ENCODE measurements at regions not wholly inside any gene's neighbourhood (a gene's known extent, or its start where the extent isn't known, plus 50 kb on each side); places are given as distances from the start of the nearest gene placed in this dataset.

DNA sequence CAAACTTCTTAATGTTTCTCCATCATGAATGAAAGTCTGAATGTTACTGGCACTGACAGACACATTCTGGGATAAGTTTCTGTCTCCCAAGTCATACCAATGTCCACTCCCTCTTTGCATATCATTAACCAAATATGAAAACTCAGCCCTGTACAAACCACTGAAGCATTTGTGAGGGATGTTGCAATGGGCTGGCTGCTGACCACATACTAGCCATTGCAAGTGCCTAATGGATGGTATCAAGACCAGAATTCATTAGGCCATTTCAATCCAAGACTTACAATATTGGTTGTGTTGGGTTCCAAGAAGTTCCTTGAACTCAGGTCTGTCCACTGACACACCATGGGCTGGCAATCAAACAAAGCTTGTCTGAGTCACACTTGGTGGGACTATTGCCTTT is 73.8 kb downstream of the CBLN2 start:
- DNase-seq (ENCODE audit: extremely low read depth in 1 of 2, low read depth in 1 of 2) = no peak

DNA sequence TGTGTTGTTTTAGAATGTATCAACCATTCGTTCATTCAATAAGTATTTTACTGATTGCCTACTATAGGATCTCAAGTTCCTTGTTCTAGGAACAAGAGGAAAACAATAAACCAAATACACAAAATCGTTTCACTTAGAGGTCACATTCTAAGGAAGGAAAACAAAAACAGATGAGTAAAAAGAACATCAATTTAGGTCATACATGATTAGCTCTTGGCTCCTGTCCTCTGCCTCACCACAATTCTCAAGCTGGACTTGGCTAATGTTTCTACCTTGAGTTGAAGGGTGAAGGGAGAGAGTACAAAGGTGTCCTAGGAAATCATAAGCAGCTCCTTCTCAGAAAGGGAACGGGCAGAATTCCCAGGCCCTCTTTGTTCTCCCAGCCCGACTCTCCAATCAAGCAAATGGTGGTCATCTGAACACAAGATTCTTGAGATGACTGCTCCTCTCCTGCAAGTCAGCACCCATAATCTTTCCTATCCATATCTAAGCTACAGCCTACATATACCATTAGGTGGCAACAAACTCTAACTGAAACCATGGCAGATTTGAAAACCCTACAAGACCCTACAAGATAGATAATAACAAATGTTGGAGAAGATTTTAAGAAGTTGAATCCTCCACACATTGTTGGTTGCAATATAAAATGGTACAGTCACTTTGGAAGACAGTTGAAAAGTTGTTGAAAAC is 76.0 kb downstream of the CBLN2 start:
- no peak for DNase-seq (ENCODE audit: extremely low read depth in 1 of 2, low read depth in 1 of 2)

DNA sequence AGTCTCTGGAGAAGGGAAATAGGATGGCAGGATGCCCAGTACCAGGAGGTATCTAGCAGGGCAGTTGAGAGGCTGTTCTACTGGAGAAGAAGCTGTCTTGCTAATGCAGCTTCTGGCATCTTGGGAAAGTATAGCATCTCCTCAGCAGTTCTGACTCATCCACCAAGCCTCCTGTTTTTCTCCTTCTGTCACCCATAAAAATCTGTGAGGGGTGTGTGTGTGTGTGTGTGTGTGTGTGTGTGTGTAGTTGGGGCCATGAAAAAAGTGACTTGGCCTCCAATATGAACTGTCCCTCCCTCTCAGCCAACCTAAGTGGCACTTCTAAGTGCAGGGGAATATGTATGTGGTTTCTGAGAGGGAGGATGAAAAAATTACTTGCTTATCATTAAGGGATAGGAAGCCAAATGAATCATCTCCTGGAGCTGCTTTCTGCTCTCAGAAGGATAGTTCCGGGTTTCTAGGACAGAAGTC is 83.9 kb downstream of the CBLN2 start:
- DNase-seq (ENCODE audit: extremely low read depth in 1 of 2, low read depth in 1 of 2) = no peak

DNA sequence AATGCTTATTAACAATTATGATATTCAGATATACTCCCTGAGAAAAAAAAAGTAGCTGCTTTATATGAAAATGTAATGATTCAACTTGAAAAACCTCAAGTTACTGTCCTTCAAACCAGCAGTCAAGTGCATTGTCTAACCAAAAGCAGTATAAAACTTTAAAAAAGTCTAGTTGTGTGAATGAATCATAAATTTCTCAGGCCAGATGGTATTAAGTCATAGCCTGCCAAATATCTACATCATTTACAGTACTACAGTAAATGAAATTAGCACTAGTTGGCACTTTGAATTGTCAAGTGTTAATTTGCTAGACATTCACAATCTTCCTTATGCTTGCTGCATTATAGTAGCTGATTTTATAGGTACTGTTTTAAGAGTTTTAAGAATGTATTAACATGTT is 85.9 kb downstream of the CBLN2 start:
- no peak for DNase-seq (ENCODE audit: extremely low read depth in 1 of 2, low read depth in 1 of 2)

DNA sequence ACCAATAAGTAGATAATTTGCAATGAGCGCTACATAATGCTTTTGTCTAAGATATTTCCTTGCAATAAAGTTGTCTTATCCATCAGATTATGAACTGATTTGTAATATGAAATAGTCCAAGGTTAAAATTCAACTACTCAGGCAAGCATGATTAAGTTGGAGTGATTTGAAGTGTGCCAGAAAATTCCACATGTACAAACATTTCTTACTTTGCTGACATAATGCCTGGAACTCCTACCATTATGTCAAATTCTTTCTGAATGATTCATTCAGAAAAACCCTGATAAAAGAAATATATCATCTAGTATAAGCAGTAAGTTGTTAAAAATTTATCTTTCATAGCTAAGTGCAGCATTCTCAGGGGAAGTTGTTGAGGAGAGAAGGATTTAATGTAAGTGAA is 87.3 kb downstream of the CBLN2 start:
- no peak for DNase-seq (ENCODE audit: extremely low read depth in 1 of 2, low read depth in 1 of 2)

DNA sequence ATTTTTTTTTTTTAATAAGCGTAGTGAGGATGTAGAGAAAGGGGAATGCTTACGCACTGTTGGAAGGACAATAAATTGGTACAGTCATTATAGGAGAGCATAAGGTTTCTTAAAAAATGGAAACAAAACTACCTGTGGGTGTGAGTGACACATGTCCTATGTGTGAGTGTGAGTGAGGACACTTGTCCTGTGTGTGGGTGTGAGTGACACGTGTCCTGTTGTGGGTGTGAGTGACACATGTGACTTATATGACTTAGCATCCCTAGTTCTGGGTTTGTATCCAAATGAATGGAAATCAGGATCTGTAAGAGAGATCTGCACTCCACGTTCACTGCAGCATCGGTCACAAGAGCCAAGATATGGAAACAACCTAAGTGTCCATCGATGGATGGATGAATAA is 91.8 kb downstream of the CBLN2 start:
- DNase-seq (ENCODE audit: extremely low read depth in 1 of 2, low read depth in 1 of 2) = no peak

DNA sequence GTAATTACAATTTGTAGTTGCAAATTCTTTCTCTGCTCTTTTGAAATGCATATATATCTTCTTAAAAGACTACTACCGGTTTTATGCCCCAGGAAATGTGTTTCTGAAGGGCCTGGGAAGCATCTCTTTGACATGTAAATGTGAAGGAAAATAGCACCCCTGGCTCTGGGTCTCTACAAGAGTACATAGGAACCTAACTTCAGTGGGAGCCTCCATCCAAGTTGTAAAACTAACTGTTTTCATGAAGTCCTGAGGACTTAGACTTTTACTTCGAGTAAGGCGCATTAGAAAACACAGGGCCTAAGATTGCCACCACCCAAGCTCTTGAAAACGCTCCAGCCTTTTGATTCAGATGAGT is 99.4 kb downstream of the CBLN2 start:
- DNase-seq (ENCODE audit: extremely low read depth in 1 of 2, low read depth in 1 of 2) = no peak

DNA sequence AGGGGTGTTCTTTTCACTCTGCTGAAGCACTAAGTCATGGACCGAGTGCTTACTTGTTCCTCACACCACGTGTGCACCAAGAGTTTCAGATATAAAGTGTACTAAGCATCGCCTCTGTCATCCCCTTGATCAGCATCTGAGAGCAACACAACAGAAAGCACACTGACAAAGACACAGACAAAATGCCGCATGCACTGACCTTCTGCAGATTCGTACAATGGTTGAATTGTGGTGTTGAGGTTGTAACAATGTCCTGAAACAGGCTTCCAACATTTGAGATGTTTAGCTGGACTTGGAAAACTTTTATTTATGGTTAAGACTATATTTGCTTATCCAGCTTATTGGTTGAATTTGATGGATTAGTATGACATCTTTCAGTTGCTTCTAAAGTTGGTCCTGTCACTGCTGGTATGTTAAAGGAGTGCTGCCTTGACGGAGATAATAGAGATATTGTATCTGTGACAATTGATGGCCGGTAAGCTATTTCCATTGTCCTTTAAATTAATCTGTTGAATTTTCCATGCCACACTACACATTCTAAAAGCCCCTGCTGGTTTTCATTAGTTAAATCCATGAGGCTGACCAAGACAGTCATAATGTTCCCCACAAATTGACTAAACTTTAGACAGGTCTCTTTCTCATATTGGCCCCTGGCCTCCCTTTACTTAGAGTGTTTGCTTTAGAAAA is 99.9 kb downstream of the CBLN2 start:
- no peak for DNase-seq (ENCODE audit: extremely low read depth in 1 of 2, low read depth in 1 of 2)

DNA sequence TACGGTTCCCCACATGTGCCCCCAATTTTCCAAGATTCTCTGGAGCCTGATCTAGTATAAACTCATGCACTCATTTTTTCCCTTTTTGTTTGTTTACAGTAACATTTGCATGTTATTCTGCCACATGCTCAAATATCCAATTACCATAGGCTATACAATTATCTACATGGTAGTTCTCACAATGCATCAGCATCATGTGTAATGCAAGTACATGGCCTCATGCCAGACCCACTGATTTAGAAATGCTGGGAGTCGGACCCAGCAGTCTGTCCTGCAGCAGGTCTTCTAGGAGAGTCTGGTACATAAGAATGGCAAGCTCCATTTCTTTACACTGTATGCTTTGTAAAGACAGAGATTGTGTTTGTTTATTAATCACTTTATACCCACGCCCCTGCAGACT is 107.7 kb downstream of the CBLN2 start:
- DNase-seq (ENCODE audit: extremely low read depth in 1 of 2, low read depth in 1 of 2) = no peak

DNA sequence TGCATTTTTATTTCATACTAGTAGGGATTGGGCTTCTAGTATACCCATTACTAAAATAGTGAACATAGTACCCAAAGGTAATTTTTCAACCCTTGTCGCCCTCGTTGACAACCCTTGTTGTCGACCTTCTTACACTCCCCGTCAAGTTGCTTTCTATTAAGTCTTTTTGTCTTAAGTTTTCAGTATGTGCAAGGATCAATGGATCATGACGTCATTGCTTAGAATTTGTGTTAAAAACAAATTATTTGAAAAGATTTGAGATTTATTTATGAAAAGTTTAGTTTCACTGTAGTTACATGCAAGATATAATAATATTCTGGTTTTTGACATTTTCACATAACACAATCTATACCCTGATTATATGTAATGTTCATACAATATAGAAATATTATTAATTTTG is 110.4 kb downstream of the CBLN2 start:
- DNase-seq (ENCODE audit: extremely low read depth in 1 of 2, low read depth in 1 of 2) = no peak

DNA sequence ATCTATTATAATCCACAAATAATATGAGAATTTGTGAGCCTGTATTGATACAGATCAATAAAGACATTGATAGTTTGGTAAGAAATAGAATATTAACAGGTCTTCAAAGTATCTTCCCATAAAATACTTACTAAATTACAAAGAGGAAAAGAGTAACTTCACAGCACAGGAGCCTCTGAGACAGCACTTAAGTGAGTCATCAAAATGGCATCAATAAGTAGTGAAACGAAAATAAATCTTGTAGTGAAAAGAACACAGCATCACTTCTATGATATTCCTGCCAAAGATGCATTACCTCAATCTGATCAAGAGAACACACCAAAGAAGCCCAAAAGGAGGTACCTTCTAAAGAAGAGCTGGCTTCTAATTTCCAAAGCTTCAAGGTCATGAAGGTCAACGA is 116.4 kb downstream of the CBLN2 start:
- no peak for DNase-seq (ENCODE audit: extremely low read depth in 1 of 2, low read depth in 1 of 2)

DNA sequence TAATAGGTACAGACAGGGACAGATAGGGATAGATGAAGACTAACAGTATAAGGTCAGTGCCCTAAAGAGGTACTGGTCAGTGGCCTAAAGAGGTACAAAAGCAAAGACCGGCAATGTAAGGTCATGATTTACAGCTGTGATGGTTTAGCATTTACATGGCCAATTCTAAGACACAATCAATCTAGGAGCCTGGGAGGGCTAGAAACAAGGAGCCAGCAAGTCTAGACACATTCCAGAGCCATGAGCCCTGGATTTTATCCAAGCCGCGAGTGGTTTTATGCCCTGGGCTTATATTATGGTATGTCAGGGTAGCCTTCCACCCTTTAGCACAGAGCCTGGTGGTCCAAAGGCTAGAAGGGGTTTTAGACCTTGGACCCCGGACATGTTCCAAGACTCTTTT is 124.2 kb downstream of the CBLN2 start:
- no peak for DNase-seq (ENCODE audit: extremely low read depth in 1 of 2, low read depth in 1 of 2)

DNA sequence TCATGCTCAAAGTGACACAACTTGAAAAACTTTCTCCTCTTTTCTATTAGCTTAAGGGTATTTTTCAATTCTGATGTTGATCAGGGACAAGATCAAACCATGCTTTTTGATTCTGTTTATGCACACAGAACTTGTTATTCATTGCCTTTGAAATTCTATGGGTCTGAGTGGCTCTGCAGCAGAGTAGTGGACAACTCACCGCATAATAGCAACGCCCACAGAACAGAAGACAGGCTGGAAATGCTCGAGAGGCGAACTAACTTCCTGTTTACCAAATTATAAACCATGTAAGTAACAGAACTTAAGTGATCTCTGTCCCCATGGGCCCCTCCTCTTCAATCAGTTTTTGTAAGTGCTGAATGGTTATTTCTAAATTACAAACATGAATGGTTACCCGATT is 131.2 kb downstream of the CBLN2 start:
- DNase-seq (ENCODE audit: extremely low read depth in 1 of 2, low read depth in 1 of 2) = no peak

DNA sequence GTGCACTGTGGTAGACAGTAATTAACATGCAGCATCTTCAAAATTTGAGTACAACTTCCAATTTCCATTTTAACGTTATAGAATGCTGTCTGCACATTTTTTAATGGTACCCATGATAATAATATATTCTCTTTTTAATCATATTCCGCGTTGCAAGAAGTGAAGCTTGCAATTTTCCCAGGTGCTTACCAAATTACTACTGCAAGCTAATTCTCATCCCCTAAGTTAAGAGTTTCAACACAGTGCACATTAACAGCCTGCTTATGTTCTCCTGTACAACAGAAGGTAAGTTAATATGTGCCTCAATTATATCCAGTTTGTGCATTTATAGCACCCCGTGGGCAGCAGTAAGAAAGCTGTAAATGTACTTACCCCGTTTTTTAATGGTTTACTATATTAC is 132.9 kb downstream of the CBLN2 start:
- DNase-seq (ENCODE audit: extremely low read depth in 1 of 2, low read depth in 1 of 2) = no peak

DNA sequence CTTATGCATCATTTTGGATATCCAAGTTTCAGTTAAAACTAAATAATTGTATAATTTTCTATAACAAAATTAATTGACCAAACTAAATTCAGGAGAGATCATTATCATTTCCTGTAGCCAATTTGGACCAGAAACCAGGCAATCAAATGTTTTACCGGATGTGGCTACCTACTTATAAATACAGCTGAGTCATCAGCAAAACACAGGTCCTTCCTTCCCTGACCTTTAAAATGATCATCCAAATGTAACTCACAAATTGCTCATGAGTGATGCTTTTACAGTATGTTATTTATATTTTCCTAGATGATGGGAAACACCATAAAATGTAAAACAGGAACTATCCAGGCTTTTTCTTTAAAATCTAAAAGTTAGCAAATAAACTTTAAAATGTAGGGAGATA is 133.7 kb downstream of the CBLN2 start:
- no peak for DNase-seq (ENCODE audit: extremely low read depth in 1 of 2, low read depth in 1 of 2)

DNA sequence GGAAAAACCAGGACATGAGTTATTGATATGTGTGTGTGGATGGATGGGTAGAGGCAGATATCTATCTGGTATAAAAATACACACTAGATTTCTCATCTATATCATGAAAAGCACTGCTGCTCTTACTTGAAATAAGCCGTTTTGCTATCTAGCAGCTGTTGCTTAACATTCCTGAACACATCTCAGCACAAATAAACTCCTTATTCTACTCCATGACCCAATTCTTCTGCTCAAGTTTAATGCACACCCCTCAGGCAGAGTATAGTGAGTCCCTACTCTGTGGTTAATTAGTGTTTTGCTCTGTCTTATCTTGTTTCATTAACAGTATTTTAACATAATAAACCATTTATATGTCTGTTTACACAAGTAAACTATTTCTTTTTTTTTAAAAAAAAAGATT is 134.2 kb downstream of the CBLN2 start:
- no peak for DNase-seq (ENCODE audit: extremely low read depth in 1 of 2, low read depth in 1 of 2)

DNA sequence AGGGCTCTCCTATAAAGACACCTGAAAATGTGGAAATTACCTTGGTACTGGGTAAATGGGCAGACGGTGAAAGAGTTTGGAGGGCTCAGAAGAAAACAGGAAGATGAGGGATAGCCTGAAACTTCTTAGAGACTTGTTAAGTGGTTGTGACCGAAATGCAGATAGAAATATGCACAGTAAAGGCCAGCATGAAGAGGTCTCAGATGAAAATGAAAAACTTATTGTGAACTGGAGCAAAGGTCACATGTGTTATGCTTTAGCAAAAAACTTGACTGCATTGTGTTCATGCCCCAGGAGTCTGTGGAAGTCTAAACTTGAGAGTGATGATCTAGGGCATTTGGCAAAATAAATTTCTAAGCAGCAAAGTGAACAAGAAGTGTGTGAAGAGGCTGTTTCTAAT is 137.1 kb downstream of the CBLN2 start:
- no peak for DNase-seq (ENCODE audit: extremely low read depth in 1 of 2, low read depth in 1 of 2)

DNA sequence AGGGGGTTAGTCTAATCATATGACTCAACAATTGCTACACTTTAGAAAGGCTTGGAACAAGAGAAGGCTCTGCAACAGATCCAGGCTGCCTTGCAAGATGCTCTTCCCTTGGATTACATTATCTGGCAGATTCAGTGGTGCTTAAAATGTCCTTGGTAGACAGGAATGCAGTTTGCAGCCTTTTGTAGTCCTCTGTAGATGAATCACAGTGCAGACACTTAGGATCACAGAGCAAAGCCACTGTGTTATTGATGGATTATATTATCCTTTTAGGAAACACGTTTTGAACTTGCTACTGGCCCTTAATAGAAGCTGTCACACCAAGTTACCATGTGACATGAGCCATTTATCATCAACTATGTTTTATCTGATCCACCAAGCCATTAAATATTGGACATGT is 152.2 kb downstream of the CBLN2 start:
- DNase-seq (ENCODE audit: extremely low read depth in 1 of 2, low read depth in 1 of 2) = no peak

DNA sequence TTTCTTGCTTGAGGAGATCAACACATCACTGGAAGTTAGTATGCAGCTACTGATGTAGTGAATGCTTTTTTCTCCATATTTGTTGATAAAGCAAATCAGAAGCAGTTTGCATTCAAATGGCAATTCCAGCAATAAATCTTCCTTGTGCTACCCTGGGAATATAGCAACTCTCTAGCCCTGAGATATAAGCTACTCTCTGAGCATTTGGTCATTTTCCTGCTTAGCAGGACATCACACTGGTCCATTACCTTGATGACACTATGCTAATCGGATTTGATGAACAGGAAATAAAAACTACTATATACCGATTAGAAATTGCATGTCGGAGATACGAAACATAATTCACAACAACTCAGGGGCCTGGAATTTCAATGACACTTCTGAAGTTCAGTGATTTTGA is 152.7 kb downstream of the CBLN2 start:
- no peak for DNase-seq (ENCODE audit: extremely low read depth in 1 of 2, low read depth in 1 of 2)

DNA sequence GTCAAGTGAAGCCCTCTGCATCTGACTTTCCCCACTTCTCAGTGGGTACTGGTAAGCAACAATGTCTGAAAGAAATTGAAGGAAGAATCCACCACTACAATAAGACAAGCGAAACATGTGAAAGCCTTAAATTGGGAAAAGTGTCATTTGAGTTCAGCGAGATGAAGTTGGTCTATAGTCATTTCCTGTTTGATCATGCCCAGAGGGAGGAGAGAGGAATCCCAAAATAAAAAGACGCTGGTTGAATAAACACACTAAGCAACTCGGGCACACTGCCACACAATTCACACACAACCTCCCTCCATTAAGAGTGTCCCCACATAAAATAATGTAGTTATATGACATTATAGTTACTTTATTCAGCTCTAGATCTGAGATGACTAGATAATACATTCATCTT is 166.1 kb downstream of the CBLN2 start:
- DNase-seq (ENCODE audit: extremely low read depth in 1 of 2, low read depth in 1 of 2) = no peak

DNA sequence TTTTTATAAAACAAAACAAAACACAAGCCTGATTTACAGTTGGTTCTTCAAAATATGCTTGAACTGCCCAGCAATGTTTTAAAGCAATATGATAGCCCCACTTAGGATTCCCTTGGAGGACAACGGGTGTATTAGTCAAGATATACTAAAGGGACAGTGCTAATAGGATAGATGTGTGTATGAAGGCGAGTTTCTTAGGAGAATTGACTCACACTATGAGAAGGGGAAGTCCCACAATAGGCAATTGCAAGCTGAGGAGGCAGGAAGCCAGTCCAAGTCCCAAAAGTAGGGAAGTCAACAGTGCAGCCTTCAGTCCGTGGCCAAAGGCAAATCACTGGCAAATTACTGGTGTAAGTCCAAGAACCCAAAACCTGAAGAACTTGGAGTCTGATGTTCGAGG is 167.9 kb downstream of the CBLN2 start:
- no peak for DNase-seq (ENCODE audit: extremely low read depth in 1 of 2, low read depth in 1 of 2)

DNA sequence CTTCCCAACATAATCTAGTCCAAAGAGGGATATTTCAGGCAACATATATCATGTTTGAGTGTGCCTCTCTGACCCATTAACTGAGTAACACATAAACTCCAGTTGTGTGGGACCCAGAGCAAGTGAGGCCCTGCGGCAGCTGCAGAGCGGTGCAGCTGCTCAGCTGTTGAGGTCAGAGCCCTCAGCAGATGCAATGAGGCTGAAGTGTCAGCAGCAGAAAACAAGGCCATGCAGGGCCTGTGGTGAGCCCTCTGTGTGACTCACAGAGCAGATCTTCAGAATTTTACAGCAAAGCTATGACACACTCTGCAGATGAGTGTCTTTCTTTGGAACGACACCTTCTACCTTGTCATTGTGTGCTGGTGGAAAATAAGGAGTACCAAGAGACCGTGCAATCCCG is 168.5 kb downstream of the CBLN2 start:
- DNase-seq (ENCODE audit: extremely low read depth in 1 of 2, low read depth in 1 of 2) = no peak

DNA sequence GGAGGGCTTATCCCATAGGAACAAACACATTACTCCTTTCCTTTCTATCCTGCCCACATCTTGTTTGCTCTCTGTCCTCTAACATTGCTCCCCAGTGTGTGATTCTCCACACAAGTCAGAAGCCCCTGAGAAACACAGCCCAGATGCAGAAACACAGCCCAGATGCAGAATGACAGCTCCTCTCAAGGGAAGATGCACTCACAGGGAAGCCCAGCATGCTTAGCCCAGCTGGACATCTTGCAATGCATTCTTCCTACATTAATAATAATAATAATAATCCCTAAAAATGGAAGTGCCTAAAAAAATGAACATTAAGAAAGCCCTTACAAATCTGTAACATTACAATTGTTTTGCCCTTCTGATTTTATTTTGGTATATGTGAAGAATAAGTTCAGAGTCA is 172.1 kb downstream of the CBLN2 start:
- DNase-seq (ENCODE audit: extremely low read depth in 1 of 2, low read depth in 1 of 2) = no peak

All from stimulated activated CD8-positive, alpha-beta memory T cell treated with anti-CD3 and anti-CD28 coated beads, Interleukin-7, amount 100 ng/mL, for 48 hours (primary cell).